ENCODE measurements at regions not wholly inside any gene's neighbourhood (a gene's known extent, or its start where the extent isn't known, plus 50 kb on each side); places are given as distances from the start of the nearest gene placed in this dataset.

- no peaks in the 10 kb centered on the region for H3K4me1 ChIP-seq
- no peaks in the 10 kb centered on the region for H3K9me3 ChIP-seq
- no peak overlapping the region for H3K27ac ChIP-seq
- H3K4me3 ChIP-seq, result no peak overlapping the region
- H3K36me3 ChIP-seq, result no peaks in the 10 kb centered on the region
- H3K27me3 ChIP-seq, result no peaks in the 10 kb centered on the region
- ATAC-seq (no peak), DNase-seq (no peak)
- intact Hi-C loops (cut with DNase I), result no loop called here
- TF ChIP-seq, protein P1, sequence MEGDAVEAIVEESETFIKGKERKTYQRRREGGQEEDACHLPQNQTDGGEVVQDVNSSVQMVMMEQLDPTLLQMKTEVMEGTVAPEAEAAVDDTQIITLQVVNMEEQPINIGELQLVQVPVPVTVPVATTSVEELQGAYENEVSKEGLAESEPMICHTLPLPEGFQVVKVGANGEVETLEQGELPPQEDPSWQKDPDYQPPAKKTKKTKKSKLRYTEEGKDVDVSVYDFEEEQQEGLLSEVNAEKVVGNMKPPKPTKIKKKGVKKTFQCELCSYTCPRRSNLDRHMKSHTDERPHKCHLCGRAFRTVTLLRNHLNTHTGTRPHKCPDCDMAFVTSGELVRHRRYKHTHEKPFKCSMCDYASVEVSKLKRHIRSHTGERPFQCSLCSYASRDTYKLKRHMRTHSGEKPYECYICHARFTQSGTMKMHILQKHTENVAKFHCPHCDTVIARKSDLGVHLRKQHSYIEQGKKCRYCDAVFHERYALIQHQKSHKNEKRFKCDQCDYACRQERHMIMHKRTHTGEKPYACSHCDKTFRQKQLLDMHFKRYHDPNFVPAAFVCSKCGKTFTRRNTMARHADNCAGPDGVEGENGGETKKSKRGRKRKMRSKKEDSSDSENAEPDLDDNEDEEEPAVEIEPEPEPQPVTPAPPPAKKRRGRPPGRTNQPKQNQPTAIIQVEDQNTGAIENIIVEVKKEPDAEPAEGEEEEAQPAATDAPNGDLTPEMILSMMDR (IDR thresholded peaks at IDR 0.05), result no peak
Measured at GRCh38 chr5:155919725-155920124, 407.2 kb upstream of the SGCD start.

GRCh38 chr5:155921621-155922020 lies 405.3 kb upstream of the SGCD start:
- H3K27ac ChIP-seq, result no peak overlapping the region
- no peaks in the 10 kb centered on the region for H3K27me3 ChIP-seq
- H3K4me3 ChIP-seq, result no peak overlapping the region
- no peak for DNase-seq
- H3K9me3 ChIP-seq, result no peaks in the 10 kb centered on the region
- no peaks in the 10 kb centered on the region for H3K36me3 ChIP-seq
- no peaks in the 10 kb centered on the region for H3K4me1 ChIP-seq
- intact Hi-C loops (cut with DNase I), result no loop called here
- no peak for ATAC-seq
- TF ChIP-seq, protein P1 (IDR thresholded peaks at IDR 0.05), result no peak

DNA sequence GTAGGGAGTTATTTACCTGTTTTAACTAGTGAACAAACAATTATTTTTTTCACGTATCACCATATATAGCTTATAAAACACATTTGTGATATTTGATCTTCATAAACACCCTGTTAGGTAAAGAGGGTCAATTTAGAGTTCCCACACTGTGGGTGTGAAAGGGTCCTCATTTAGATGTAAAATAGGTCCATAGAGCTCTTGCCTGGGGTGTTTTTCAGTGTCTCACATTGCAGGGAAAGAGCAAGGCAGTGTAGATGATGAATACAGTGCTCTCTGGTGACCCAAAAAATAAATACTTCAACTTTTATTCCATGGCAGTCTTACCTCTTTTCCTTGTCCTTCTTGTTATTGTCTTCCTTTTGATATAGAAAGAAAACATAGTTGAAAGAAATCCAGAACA lies 403.2 kb upstream of the SGCD start:
- ATAC-seq, result no peak
- Histone ChIP-seq H3K4me1 (no peaks in the 10 kb centered on the region), H3K9me3 (no peaks in the 10 kb centered on the region), H3K27me3 (no peaks in the 10 kb centered on the region), H3K4me3 (no peak overlapping the region), H3K36me3 (no peaks in the 10 kb centered on the region), H3K27ac (no peak overlapping the region)
- TF ChIP-seq, protein P1 (IDR thresholded peaks at IDR 0.05), result no peak
- no peak for DNase-seq
- intact Hi-C loops (cut with DNase I), result no loop called here

DNA sequence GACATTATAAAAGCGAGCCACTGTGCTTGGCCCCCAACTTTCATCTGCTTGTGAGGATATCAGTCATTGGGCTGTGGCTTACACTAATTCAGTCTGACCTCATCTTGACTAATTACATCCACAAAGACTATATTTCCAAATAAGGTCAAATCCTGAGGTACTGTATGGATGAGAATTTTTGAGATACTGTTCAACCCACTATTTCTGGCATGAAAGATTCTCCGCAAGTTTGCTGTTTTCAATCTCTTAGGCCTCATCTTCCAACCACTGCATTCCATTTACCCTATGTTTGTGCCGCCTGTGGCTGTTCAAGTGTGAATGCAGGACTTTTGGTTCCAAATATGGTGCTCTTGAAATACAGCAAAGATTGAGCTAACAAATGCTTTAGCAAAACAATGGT lies 400.9 kb upstream of the SGCD start:
- no peak for DNase-seq
- no peaks in the 10 kb centered on the region for H3K9me3 ChIP-seq
- TF ChIP-seq, protein P1 (IDR thresholded peaks at IDR 0.05), result no peak
- H3K27me3 ChIP-seq, result no peaks in the 10 kb centered on the region
- intact Hi-C loops (cut with DNase I), result no loop called here
- H3K36me3 ChIP-seq, result no peaks in the 10 kb centered on the region
- no peaks in the 10 kb centered on the region for H3K4me1 ChIP-seq
- H3K27ac ChIP-seq, result no peak overlapping the region
- ATAC-seq, result no peak
- no peak overlapping the region for H3K4me3 ChIP-seq

- TF ChIP-seq, protein P1 (IDR thresholded peaks at IDR 0.05), result no peak
- H3K36me3 ChIP-seq, result no peaks in the 10 kb centered on the region
- H3K4me1 ChIP-seq, result no peaks in the 10 kb centered on the region
- no peak for ATAC-seq
- no peaks in the 10 kb centered on the region for H3K27me3 ChIP-seq
- no peaks in the 10 kb centered on the region for H3K9me3 ChIP-seq
- H3K27ac ChIP-seq, result no peak overlapping the region
- intact Hi-C loops (cut with DNase I), result no loop called here
- H3K4me3 ChIP-seq, result no peak overlapping the region
- DNase-seq, result no peak
Measured at GRCh38 chr5:155926766-155927165, 400.2 kb upstream of the SGCD start.

DNA sequence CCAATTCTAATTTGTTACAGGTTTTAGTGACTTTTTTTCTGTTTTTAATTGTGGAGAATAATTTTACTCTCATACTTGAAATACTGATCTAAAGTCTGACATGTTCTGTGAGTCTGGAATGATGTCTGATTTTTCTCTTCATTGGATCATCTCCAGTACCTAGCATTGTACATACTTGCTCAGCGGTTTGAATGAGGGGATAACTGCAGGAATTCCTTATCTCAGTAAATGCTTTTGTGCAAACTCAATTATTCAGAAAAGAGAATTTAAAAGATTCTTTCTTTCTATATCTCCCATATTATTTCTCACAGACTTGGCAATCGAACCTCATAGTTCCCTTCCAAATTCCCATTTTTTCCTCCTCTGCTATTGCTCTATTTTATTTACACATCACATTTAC lies 397.9 kb upstream of the SGCD start:
- intact Hi-C loops (cut with DNase I), result no loop called here
- Histone ChIP-seq H3K9me3 (no peaks in the 10 kb centered on the region), H3K27me3 (no peaks in the 10 kb centered on the region), H3K36me3 (no peaks in the 10 kb centered on the region), H3K4me3 (no peak overlapping the region), H3K27ac (no peak overlapping the region), H3K4me1 (no peaks in the 10 kb centered on the region)
- ATAC-seq (no peak), DNase-seq (no peak)
- TF ChIP-seq, protein P1 (IDR thresholded peaks at IDR 0.05), result no peak
